Fibroblast of lung (primary cell): ENCODE measurements at regions not wholly inside any gene's neighbourhood (a gene's known extent, or its start where the extent isn't known, plus 50 kb on each side); places are given as distances from the start of the nearest gene placed in this dataset.

Experiments
- DNase-seq, 2 donors: peaks; one replicate each; pipeline versions ENCODE4 v3.0.0 to v3.0.0-alpha.2; 2010; ENCODE audit warnings: low read depth in 2 of 2
- H2AFZ ChIP-seq: 2 replicates; pipeline ENCODE4 v1.5.1; 2012; ENCODE audit warnings: low read length, control low read depth, inconsistent platforms
- H3K27ac ChIP-seq: 2 replicates; pipeline ENCODE4 v1.5.1; 2011; ENCODE audit warnings: low read length, control low read depth; ENCODE audit not compliant: insufficient read depth
- H3K27me3 ChIP-seq: 2 replicates; pipeline ENCODE4 v1.5.1; 2011; ENCODE audit warnings: mild to moderate bottlenecking, low read length; ENCODE audit not compliant: control insufficient read depth, insufficient read depth
- H3K36me3 ChIP-seq: 2 replicates; pipeline ENCODE4 v1.5.1; 2011; ENCODE audit warnings: low read length; ENCODE audit not compliant: control insufficient read depth, insufficient read depth
- H3K4me1 ChIP-seq: 2 replicates; pipeline ENCODE4 v1.5.1; 2011; ENCODE audit warnings: low read length; ENCODE audit not compliant: control insufficient read depth, insufficient read depth; ENCODE audit errors: extremely low read depth
- H3K4me2 ChIP-seq: 2 replicates; pipeline ENCODE4 v1.5.1; 2011; ENCODE audit warnings: low read length, control low read depth; ENCODE audit not compliant: insufficient read depth; ENCODE audit errors: extremely low read depth
- H3K4me3 ChIP-seq, 4 experiments: fragments of 200-600 bp in 1 of 4; sonication (generic) in 1 of 4; replicated peaks in 1 of 4; 2 replicates each; pipeline ENCODE4 v1.5.1; 2011 to 2016; ENCODE audit warnings: low read length in 4 of 4, low read depth in 3 of 4, mild to moderate bottlenecking in 3 of 4, control low read depth in 2 of 4, inconsistent platforms in 1 of 4, mixed read lengths in 1 of 4; ENCODE audit not compliant: insufficient read depth in 1 of 4; ENCODE audit errors: control extremely low read depth in 1 of 4
- H3K79me2 ChIP-seq: 2 replicates; pipeline ENCODE4 v1.5.1; 2012; ENCODE audit warnings: mild to moderate bottlenecking, low read length, inconsistent platforms; ENCODE audit not compliant: control insufficient read depth, insufficient read depth
- H3K9ac ChIP-seq: 2 replicates; pipeline ENCODE4 v1.5.1; 2011; ENCODE audit warnings: mild to moderate bottlenecking, low read length, control low read depth; ENCODE audit not compliant: insufficient read depth
- H3K9me3 ChIP-seq: 2 replicates; pipeline ENCODE4 v1.5.1; 2012; ENCODE audit warnings: low read depth, low read length; ENCODE audit not compliant: control insufficient read depth, insufficient read depth
- H4K20me1 ChIP-seq: 2 replicates; pipeline ENCODE4 v1.5.1; 2011; ENCODE audit warnings: low read length; ENCODE audit not compliant: control insufficient read depth, insufficient read depth; ENCODE audit errors: extremely low read depth
- EZH2 ChIP-seq: IDR thresholded peaks from 2 replicates; pipeline ENCODE4 v1.5.1; 2012; ENCODE audit warnings: low read length, control low read depth, mild to moderate bottlenecking; ENCODE audit errors: missing control alignments
- TF ChIP-seq, protein P1 (sequence below), 2 donors: IDR thresholded peaks in 1 of 2; conservative IDR thresholded peaks in 1 of 2; 1 replicate in 1 of 2; 2 replicates in 1 of 2; pipeline ENCODE4 v1.5.1; 2011 to 2012; ENCODE audit warnings: low read length in 2 of 2, control low read depth in 1 of 2, inconsistent platforms in 1 of 2, low read depth in 1 of 2, mild to moderate bottlenecking in 1 of 2

DNA sequence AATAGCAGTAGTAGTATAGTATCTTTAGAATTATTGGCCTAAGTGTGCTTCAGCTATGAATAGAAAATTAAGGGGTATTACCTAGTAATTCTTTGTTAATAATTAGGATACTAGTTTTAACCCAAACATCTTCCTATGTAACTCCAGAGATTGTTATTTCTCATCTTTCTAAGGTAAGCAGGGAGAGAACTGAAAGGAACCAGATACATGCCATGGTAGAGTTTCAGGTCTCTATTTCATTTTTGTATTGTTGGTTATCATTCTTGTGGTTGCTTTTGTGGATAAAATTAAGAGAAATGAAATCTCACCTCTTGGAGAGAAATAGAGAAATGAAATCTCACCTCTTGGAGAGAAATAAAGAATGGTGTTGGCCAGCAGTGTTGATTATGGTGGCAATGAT, 597.1 kb upstream of the CT83 start:
- TF ChIP-seq, protein P1, sequence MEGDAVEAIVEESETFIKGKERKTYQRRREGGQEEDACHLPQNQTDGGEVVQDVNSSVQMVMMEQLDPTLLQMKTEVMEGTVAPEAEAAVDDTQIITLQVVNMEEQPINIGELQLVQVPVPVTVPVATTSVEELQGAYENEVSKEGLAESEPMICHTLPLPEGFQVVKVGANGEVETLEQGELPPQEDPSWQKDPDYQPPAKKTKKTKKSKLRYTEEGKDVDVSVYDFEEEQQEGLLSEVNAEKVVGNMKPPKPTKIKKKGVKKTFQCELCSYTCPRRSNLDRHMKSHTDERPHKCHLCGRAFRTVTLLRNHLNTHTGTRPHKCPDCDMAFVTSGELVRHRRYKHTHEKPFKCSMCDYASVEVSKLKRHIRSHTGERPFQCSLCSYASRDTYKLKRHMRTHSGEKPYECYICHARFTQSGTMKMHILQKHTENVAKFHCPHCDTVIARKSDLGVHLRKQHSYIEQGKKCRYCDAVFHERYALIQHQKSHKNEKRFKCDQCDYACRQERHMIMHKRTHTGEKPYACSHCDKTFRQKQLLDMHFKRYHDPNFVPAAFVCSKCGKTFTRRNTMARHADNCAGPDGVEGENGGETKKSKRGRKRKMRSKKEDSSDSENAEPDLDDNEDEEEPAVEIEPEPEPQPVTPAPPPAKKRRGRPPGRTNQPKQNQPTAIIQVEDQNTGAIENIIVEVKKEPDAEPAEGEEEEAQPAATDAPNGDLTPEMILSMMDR (conservative IDR thresholded peaks at IDR 0.05 in 1 of 2, IDR thresholded peaks at IDR 0.05 in 1 of 2; ENCODE audit: low read depth in 1 of 2, low read length in 2 of 2), result no peak
- TF ChIP-seq EZH2, result no peak
- no peak overlapping the region for H3K4me3 ChIP-seq
- no peak for DNase-seq
- no peak overlapping the region for H3K27ac ChIP-seq
- no peaks in the 10 kb centered on the region for H3K27me3 ChIP-seq
- no peaks in the 10 kb centered on the region for H4K20me1 ChIP-seq
- no peaks in the 10 kb centered on the region for H3K79me2 ChIP-seq
- no peaks in the 10 kb centered on the region for H3K9me3 ChIP-seq
- no peak overlapping the region for H2AFZ ChIP-seq
- no peak overlapping the region for H3K9ac ChIP-seq
- H3K36me3 ChIP-seq, result no peaks in the 10 kb centered on the region
- H3K4me2 ChIP-seq, result no peak overlapping the region
- no peaks in the 10 kb centered on the region for H3K4me1 ChIP-seq

DNA sequence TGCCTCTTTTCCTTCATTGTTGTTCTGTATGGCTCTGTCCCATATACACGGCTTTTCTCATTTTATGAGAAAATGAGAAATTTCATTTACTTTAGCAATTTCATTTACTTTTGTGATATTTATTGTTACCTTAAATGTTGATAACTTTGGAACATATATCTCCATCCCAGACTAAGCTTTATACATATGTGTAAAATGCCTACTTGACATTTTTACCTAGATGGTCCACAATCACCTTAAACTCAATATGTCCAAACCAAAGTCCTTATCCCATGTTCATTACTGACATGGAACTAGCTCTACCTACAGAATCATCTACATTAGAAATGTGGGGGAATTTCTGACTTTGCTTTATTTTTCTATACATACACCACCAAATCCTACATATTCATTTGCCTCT, 590.5 kb upstream of the CT83 start:
- Histone ChIP-seq H3K36me3 (no peaks in the 10 kb centered on the region), H3K4me2 (no peak overlapping the region), H3K9me3 (no peaks in the 10 kb centered on the region), H3K4me1 (no peaks in the 10 kb centered on the region), H3K27me3 (no peaks in the 10 kb centered on the region), H3K9ac (no peak overlapping the region), H3K79me2 (no peaks in the 10 kb centered on the region), H2AFZ (no peak overlapping the region), H3K4me3 (no peak overlapping the region), H4K20me1 (no peaks in the 10 kb centered on the region), H3K27ac (no peak overlapping the region)
- TF ChIP-seq, protein P1 (conservative IDR thresholded peaks at IDR 0.05 in 1 of 2, IDR thresholded peaks at IDR 0.05 in 1 of 2; ENCODE audit: low read depth in 1 of 2, low read length in 2 of 2), result no peak
- no peak for TF ChIP-seq EZH2
- DNase-seq, result no peak

DNA sequence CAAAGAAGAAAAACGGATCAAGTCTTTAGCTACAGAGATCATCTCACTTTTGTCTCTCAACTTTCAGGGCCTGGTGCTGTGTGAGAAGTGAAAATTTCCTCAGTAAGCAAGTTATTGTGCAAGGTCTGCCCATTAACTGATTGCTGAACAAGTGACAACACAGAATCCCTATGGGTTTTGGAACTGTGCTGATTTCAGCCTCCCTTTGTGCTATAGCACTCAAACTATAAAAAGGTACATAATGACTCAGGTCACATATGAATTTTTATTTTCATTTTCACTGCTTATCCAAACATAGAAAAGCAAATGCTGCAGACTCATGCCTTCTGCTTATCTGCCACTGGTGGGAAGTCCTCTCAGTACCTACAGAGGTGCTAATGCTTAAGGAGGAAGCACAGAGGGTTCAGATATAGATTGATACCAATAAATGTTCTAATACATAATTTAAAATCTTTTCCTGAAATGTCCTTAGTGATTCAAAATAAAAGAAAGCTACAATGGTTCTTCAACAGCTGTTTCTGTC, 576.2 kb upstream of the CT83 start:
- DNase-seq, result no peak
- no peak overlapping the region for H3K9ac ChIP-seq
- TF ChIP-seq EZH2, result no peak
- TF ChIP-seq, protein P1 (conservative IDR thresholded peaks at IDR 0.05 in 1 of 2, IDR thresholded peaks at IDR 0.05 in 1 of 2; ENCODE audit: low read depth in 1 of 2, low read length in 2 of 2), result no peak

More for the DNA sequence above, 576.2 kb upstream of the CT83 start:
- Histone ChIP-seq H3K4me1 (no peaks in the 10 kb centered on the region), H3K27ac (no peak overlapping the region), H3K36me3 (no peaks in the 10 kb centered on the region), H3K79me2 (no peaks in the 10 kb centered on the region), H3K4me2 (no peak overlapping the region), H3K4me3 (no peak overlapping the region), H3K27me3 (no peaks in the 10 kb centered on the region), H3K9me3 (no peaks in the 10 kb centered on the region), H4K20me1 (no peaks in the 10 kb centered on the region), H2AFZ (no peak overlapping the region)
